ENCODE measurements at regions not wholly inside any gene's neighbourhood (a gene's known extent, or its start where the extent isn't known, plus 50 kb on each side); places are given as distances from the start of the nearest gene placed in this dataset.

DNA sequence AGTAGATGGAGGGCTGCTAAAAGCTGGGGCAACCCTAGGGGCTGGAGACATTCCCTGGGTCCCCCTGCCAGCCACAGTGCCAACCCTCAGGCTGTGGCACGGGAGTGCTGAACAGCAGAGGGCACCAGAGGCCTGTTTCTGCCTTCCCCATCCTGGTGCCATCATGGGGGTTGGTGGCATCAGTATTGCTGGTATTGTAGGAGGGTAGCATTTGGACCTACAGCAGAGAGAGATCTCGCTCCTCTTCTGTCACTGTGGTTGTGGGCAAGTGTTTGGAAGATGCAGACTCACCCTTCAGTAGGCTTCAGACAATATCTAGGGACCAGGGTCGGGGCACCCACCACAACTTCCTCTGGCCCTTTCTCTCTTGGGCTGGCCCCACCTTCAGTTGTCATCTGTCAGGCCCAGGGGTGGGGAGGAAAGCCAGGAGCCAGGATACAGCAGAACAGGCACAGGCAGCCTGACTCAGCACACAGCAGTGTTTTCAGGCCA, 123.5 kb downstream of the RPLP1 start:
- peak; percentile 61 to 84 for DNase-seq
- no peak overlapping the region for H3K4me3 Mint-ChIP-seq
- ATAC-seq: peak; percentile 78 to 94 (median 93)
- peaks cover 24% of the 10 kb centered on the region for H3K4me1 ChIP-seq (ENCODE audit: control insufficient read depth, insufficient read depth, low read length)
- intact Hi-C loops (cut with micrococcal nuclease): loop anchor here (2.0 to 10.0 kb wide), 3 partner anchors 885 to 1149 kb away; no protein-coding TSS in a partner anchor
- no peaks in the 10 kb centered on the region for H3K9me3 ChIP-seq (ENCODE audit: control insufficient read depth, insufficient read depth, low read length)
- no peaks in the 10 kb centered on the region for H3K9me3 Mint-ChIP-seq
- H3K27ac ChIP-seq (ENCODE audit: low read length): no peak overlapping the region
- H3K36me3 ChIP-seq (ENCODE audit: control insufficient read depth, insufficient read depth, low read length): no peaks in the 10 kb centered on the region
- H3K4me3 ChIP-seq (ENCODE audit: low read length): no peak overlapping the region
- H3K27me3 Mint-ChIP-seq (ENCODE audit: low read depth in 2 of 2): peaks cover 34 to 58% of the 10 kb centered on the region in 2 donors
- peaks cover 9 to 17% of the 10 kb centered on the region in 2 donors for H3K4me1 Mint-ChIP-seq
- WGBS (ENCODE audit: insufficient coverage): 5% methylated on average over 3 of the region's 3 CpGs
- no peak overlapping the region for H3K27ac Mint-ChIP-seq
- H3K27me3 ChIP-seq (ENCODE audit: control insufficient read depth, insufficient read depth, low read length): no peaks in the 10 kb centered on the region
- TF ChIP-seq, protein P1, sequence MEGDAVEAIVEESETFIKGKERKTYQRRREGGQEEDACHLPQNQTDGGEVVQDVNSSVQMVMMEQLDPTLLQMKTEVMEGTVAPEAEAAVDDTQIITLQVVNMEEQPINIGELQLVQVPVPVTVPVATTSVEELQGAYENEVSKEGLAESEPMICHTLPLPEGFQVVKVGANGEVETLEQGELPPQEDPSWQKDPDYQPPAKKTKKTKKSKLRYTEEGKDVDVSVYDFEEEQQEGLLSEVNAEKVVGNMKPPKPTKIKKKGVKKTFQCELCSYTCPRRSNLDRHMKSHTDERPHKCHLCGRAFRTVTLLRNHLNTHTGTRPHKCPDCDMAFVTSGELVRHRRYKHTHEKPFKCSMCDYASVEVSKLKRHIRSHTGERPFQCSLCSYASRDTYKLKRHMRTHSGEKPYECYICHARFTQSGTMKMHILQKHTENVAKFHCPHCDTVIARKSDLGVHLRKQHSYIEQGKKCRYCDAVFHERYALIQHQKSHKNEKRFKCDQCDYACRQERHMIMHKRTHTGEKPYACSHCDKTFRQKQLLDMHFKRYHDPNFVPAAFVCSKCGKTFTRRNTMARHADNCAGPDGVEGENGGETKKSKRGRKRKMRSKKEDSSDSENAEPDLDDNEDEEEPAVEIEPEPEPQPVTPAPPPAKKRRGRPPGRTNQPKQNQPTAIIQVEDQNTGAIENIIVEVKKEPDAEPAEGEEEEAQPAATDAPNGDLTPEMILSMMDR (IDR thresholded peaks at IDR 0.05): peak; percentile 69
- no peaks in the 10 kb centered on the region for H3K36me3 Mint-ChIP-seq

DNA sequence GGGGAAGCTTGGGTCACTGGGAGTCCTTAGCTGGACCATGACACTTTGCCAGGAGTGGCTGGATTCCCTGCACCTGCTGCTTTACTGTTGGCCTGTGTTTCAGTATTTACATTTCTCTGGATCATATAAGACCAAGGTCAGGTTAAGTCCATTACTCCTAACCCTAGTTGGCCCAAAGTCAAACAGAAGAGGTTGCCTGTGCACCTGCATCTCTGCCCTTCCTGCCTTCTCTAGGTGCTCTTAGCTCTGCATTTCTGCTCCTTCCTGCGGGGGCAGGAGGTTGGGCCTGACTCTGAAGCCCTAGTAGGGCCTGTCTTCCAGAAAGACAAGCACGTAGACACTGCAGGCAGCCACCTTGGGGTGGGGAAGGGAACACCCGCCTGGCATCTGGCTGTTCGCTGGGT, 124.3 kb downstream of the RPLP1 start:
- TF ChIP-seq, protein P1 (IDR thresholded peaks at IDR 0.05): no peak
- Histone ChIP-seq H3K4me1 (ENCODE audit: control insufficient read depth, insufficient read depth, low read length) (peaks cover 24% of the 10 kb centered on the region), H3K4me3 (ENCODE audit: low read length) (no peak overlapping the region), H3K9me3 (ENCODE audit: control insufficient read depth, insufficient read depth, low read length) (no peaks in the 10 kb centered on the region), H3K36me3 (ENCODE audit: control insufficient read depth, insufficient read depth, low read length) (no peaks in the 10 kb centered on the region), H3K27ac (ENCODE audit: low read length) (no peak overlapping the region), H3K27me3 (ENCODE audit: control insufficient read depth, insufficient read depth, low read length) (no peaks in the 10 kb centered on the region)
- DNase-seq: peak in 1 of 2 donors; percentile 10
- Mint-ChIP-seq H3K9me3 (no peaks in the 10 kb centered on the region), H3K36me3 (no peaks in the 10 kb centered on the region), H3K4me1 (peaks cover 9 to 17% of the 10 kb centered on the region in 2 donors), H3K27ac (no peak overlapping the region), H3K4me3 (no peak overlapping the region), H3K27me3 (ENCODE audit: low read depth in 2 of 2) (peaks cover 36 to 60% of the 10 kb centered on the region in 2 donors)
- 84% methylated on average over 4 of the region's 4 CpGs for WGBS (ENCODE audit: insufficient coverage)
- intact Hi-C loops (cut with micrococcal nuclease): loop anchor here (1.0 to 10.0 kb wide), 4 partner anchors 35 to 1148 kb away; no protein-coding TSS in a partner anchor
- ATAC-seq: no peak

DNA sequence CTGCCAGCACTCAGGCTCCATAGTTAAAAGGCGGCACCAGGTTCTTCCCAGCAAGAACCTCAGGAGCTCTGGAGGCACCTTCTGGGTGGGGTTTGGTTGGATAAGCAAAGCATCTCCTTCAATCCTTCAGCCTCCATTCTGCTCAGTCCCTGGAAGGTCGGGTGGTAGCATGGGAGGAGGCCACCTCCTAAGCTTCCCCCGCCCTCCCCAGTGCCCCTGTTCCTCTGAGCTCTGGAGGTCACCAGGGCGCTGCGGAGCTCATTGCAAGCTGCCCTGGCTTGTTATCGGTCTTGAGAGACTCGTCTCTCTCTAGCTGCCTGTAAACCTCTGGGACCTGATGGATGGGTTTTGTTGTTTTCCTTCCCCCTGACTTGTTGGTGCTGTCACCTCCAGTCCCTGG, 124.8 kb downstream of the RPLP1 start:
- 97% methylated on average over 6 of the region's 7 CpGs for WGBS (ENCODE audit: insufficient coverage)
- ATAC-seq: no peak

More for the DNA sequence above, 124.8 kb downstream of the RPLP1 start:
- no peaks in the 10 kb centered on the region for H3K9me3 Mint-ChIP-seq
- Histone ChIP-seq H3K27me3 (ENCODE audit: control insufficient read depth, insufficient read depth, low read length) (no peaks in the 10 kb centered on the region), H3K4me3 (ENCODE audit: low read length) (no peak overlapping the region), H3K36me3 (ENCODE audit: control insufficient read depth, insufficient read depth, low read length) (no peaks in the 10 kb centered on the region), H3K4me1 (ENCODE audit: control insufficient read depth, insufficient read depth, low read length) (peaks cover 24% of the 10 kb centered on the region), H3K9me3 (ENCODE audit: control insufficient read depth, insufficient read depth, low read length) (no peaks in the 10 kb centered on the region), H3K27ac (ENCODE audit: low read length) (no peak overlapping the region)
- TF ChIP-seq, protein P1 (IDR thresholded peaks at IDR 0.05): no peak
- intact Hi-C loops (cut with micrococcal nuclease): loop anchor here (1.0 to 10.0 kb wide), 4 partner anchors 35 to 1147 kb away; no protein-coding TSS in a partner anchor
- DNase-seq: no peak
- peaks cover 36 to 58% of the 10 kb centered on the region in 2 donors for H3K27me3 Mint-ChIP-seq (ENCODE audit: low read depth in 2 of 2)
- H3K4me3 Mint-ChIP-seq: no peak overlapping the region
- H3K27ac Mint-ChIP-seq: no peak overlapping the region
- no peaks in the 10 kb centered on the region for H3K36me3 Mint-ChIP-seq
- peaks cover 9 to 17% of the 10 kb centered on the region in 2 donors for H3K4me1 Mint-ChIP-seq
